CD14-positive monocyte (primary cell): ENCODE measurements at regions not wholly inside any gene's neighbourhood (a gene's known extent, or its start where the extent isn't known, plus 50 kb on each side); places are given as distances from the start of the nearest gene placed in this dataset.

Experiments used
- DNase-seq, 3 donors: peaks; one replicate each; pipeline ENCODE4 v3.0.0-alpha.2; 2011 to 2022
- H2AFZ ChIP-seq: 2 replicates; pipeline ENCODE4 v1.6.0; 2012; ENCODE audit warnings: mild to moderate bottlenecking, low read depth, low read length, inconsistent platforms; ENCODE audit not compliant: insufficient read depth, poor library complexity, severe bottlenecking
- H3K27ac ChIP-seq, 2 donors: 1 replicate in 1 of 2; 2 replicates in 1 of 2; pipeline ENCODE4 v1.5.1; 2012 to 2013; ENCODE audit warnings: low read length in 2 of 2, control low read depth in 1 of 2, inconsistent platforms in 1 of 2, low read depth in 1 of 2, mild to moderate bottlenecking in 1 of 2
- H3K27me3 ChIP-seq, 2 donors: one replicate each; pipeline versions ENCODE4 v1.6.0 to v1.6.1; 2011 to 2013; ENCODE audit warnings: low read length in 2 of 2; ENCODE audit not compliant: control insufficient read depth in 2 of 2, insufficient read depth in 2 of 2
- H3K36me3 ChIP-seq, 2 donors: replicated peaks in 1 of 2; 1 replicate in 1 of 2; 2 replicates in 1 of 2; pipeline versions ENCODE4 v1.5.1 to v1.6.1; 2012 to 2013; ENCODE audit warnings: low read length in 2 of 2, control low read depth in 1 of 2, inconsistent platforms in 1 of 2, mild to moderate bottlenecking in 1 of 2; ENCODE audit not compliant: insufficient read depth in 2 of 2, control insufficient read depth in 1 of 2
- H3K4me1 ChIP-seq, 2 donors: 1 replicate in 1 of 2; 2 replicates in 1 of 2; pipeline versions ENCODE4 v1.5.1 to v1.6.1; 2012 to 2013; ENCODE audit warnings: low read length in 2 of 2, control low read depth in 1 of 2, inconsistent platforms in 1 of 2, mild to moderate bottlenecking in 1 of 2, moderate library complexity in 1 of 2; ENCODE audit not compliant: insufficient read depth in 2 of 2, control insufficient read depth in 1 of 2
- H3K4me2 ChIP-seq: replicated peaks from 2 replicates; pipeline ENCODE3; 2012; ENCODE audit warnings: low read length, moderate library complexity, mild to moderate bottlenecking; ENCODE audit not compliant: poor library complexity, severe bottlenecking; ENCODE audit errors: extremely low read depth
- H3K4me3 ChIP-seq, 3 experiments: fragments of 200-600 bp in 1 of 3; sonication (generic) in 1 of 3; replicated peaks in 1 of 3; 1 replicate in 2 of 3; 2 replicates in 1 of 3; pipeline ENCODE4 v1.5.1; 2011 to 2013; ENCODE audit warnings: low read length in 3 of 3, mild to moderate bottlenecking in 3 of 3, control low read depth in 2 of 3, low read depth in 2 of 3, inconsistent platforms in 1 of 3, moderate library complexity in 1 of 3
- H3K79me2 ChIP-seq: 2 replicates; pipeline ENCODE4 v1.6.0; 2012; ENCODE audit warnings: mild to moderate bottlenecking, control low read depth, inconsistent platforms, low read length, moderate library complexity; ENCODE audit not compliant: insufficient read depth
- H3K9ac ChIP-seq: 2 replicates; pipeline ENCODE4 v1.6.0; 2017; ENCODE audit warnings: low read length, mild to moderate bottlenecking; ENCODE audit not compliant: insufficient read depth, poor library complexity, severe bottlenecking
- H3K9me3 ChIP-seq, 2 donors: replicated peaks in 1 of 2; 1 replicate in 1 of 2; 2 replicates in 1 of 2; pipeline versions ENCODE4 v1.5.1 to v1.6.1; 2012 to 2013; ENCODE audit warnings: low read length in 2 of 2, control low read depth in 1 of 2; ENCODE audit not compliant: control insufficient read depth in 1 of 2, insufficient read depth in 1 of 2
- H4K20me1 ChIP-seq: 2 replicates; pipeline ENCODE4 v1.6.0; 2012; ENCODE audit warnings: mild to moderate bottlenecking, low read length, control low read depth, moderate library complexity; ENCODE audit not compliant: insufficient read depth
- H3K27ac Mint-ChIP-seq, 7 donors: one replicate each; pipeline ENCODE4 v1.8.0; 2020; ENCODE audit warnings: mild to moderate bottlenecking in 7 of 7, mixed read lengths in 7 of 7, moderate library complexity in 6 of 7, inconsistent platforms in 2 of 7
- H3K27me3 Mint-ChIP-seq, 3 donors: one replicate each; pipeline ENCODE4 v1.8.0; 2021 to 2022; ENCODE audit warnings: low read depth in 3 of 3, mild to moderate bottlenecking in 3 of 3, mixed read lengths in 3 of 3, moderate library complexity in 3 of 3, inconsistent platforms in 1 of 3
- H3K36me3 Mint-ChIP-seq, 2 donors: one replicate each; pipeline ENCODE4 v1.8.0; 2020; ENCODE audit warnings: mixed read lengths in 2 of 2, inconsistent platforms in 1 of 2, mild to moderate bottlenecking in 1 of 2
- H3K4me1 Mint-ChIP-seq: one replicate; pipeline ENCODE4 v1.8.0; 2020; ENCODE audit warnings: mild to moderate bottlenecking, mixed read lengths
- H3K4me3 Mint-ChIP-seq, 2 donors: one replicate each; pipeline ENCODE4 v1.8.0; 2020; ENCODE audit warnings: mild to moderate bottlenecking in 2 of 2, mixed read lengths in 2 of 2, moderate library complexity in 1 of 2
- H3K9me3 Mint-ChIP-seq, 7 donors: one replicate each; pipeline ENCODE4 v1.8.0; 2020 to 2022; ENCODE audit warnings: mixed read lengths in 7 of 7, mild to moderate bottlenecking in 6 of 7, moderate library complexity in 6 of 7, inconsistent platforms in 2 of 7
- CTCF ChIP-seq: fragments of 200-600 bp; IDR thresholded peaks from one replicate; pipeline ENCODE4 v1.8.0; 2022; ENCODE audit warnings: antibody characterized with exemption, mild to moderate bottlenecking
- WGBS: methylation state at CpG from one replicate; pipeline ENCODE4 v1.1.5; 2013; ENCODE audit warnings: missing lambda C conversion rate; ENCODE audit not compliant: insufficient coverage; 5-methylcytosine and 5-hydroxymethylcytosine counted together
- intact Hi-C, 2 donors: fragments of 100-400 bp; cut with micrococcal nuclease; formaldehyde crosslinking; loops; one replicate each; pipeline versions ENCODE4 v1.15.0 to v1.15.1; 2023

DNA sequence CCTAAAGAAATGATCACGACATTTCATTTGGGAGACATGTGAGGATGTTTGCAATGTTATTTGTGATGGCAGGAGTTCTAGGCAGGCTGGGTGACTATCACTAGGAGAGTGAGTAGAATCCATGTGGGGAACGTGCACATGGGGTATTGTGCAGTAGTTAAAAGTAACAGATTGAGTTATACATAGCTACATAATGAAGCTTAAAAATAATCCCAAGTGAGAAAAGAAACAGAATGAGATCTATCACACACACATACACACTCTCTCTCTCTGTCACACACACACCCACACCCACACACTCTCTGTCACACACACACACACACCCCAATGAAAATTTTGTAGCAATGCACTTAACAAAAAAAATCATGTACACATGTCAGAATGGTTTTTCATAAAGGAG lies 218.7 kb upstream of the ARG1 start:
- DNase-seq, result no peak
- no peaks in the 10 kb centered on the region for H3K4me1 Mint-ChIP-seq
- H3K4me3 ChIP-seq, result no peak overlapping the region
- WGBS, result no CpG with 5 or more reads among the region's 2 CpGs
- H3K36me3 ChIP-seq, result no peaks in the 10 kb centered on the region
- TF ChIP-seq CTCF, result no peak
- no peaks in the 10 kb centered on the region for H3K4me1 ChIP-seq
- H3K27ac ChIP-seq, result no peak overlapping the region
- no peaks in the 10 kb centered on the region for H4K20me1 ChIP-seq
- no peak overlapping the region for H3K27ac Mint-ChIP-seq
- peaks cover 0 to 3% (median 0%) of the 10 kb centered on the region in 3 donors for H3K27me3 Mint-ChIP-seq
- intact Hi-C loops, result no loop called here
- no peak overlapping the region for H3K4me2 ChIP-seq
- H3K79me2 ChIP-seq, result no peaks in the 10 kb centered on the region
- no peaks in the 10 kb centered on the region for H3K9me3 ChIP-seq
- no peak overlapping the region for H2AFZ ChIP-seq
- H3K4me3 Mint-ChIP-seq, result no peak overlapping the region
- H3K9me3 Mint-ChIP-seq, result peaks cover 0 to 4% (median 2%) of the 10 kb centered on the region in 7 donors
- no peak overlapping the region for H3K9ac ChIP-seq
- no peaks in the 10 kb centered on the region for H3K36me3 Mint-ChIP-seq
- H3K27me3 ChIP-seq, result no peaks in the 10 kb centered on the region

DNA sequence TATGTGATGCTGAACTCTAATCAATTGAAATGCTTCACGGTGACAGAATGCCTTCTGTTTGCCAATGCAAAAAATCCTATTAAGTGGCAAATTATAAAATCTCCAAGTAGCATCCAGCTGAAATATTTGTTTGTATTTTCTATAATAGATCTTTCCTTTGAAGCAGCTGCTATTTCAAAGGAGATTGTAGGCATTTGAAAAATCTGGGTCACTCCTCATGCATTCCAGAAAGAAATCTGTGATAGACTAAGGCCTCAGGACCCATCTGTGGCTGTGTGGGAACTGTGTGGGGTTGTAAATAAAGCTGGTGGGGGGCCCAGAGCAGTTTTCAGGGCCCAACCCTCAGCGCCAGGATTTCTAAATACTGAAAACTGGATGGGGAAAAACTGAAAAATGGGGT lies 216.9 kb upstream of the ARG1 start:
- Histone ChIP-seq H3K36me3 (no peaks in the 10 kb centered on the region), H2AFZ (no peak overlapping the region), H3K27ac (no peak overlapping the region), H3K9me3 (no peaks in the 10 kb centered on the region), H3K4me3 (no peak overlapping the region), H3K79me2 (no peaks in the 10 kb centered on the region), H3K4me1 (no peaks in the 10 kb centered on the region), H3K4me2 (no peak overlapping the region), H4K20me1 (no peaks in the 10 kb centered on the region), H3K9ac (no peak overlapping the region), H3K27me3 (no peaks in the 10 kb centered on the region)
- Mint-ChIP-seq H3K9me3 (peaks cover 0 to 4% (median 3%) of the 10 kb centered on the region in 7 donors), H3K27me3 (peaks cover 0 to 3% (median 0%) of the 10 kb centered on the region in 3 donors), H3K4me1 (no peaks in the 10 kb centered on the region), H3K36me3 (no peaks in the 10 kb centered on the region), H3K27ac (no peak overlapping the region), H3K4me3 (no peak overlapping the region)
- 100% methylated on average over 1 of the region's 2 CpGs for WGBS
- intact Hi-C loops, result no loop called here
- no peak for DNase-seq
- TF ChIP-seq CTCF, result no peak
